ENCODE measurements at regions not wholly inside any gene's neighbourhood (a gene's known extent, or its start where the extent isn't known, plus 50 kb on each side); places are given as distances from the start of the nearest gene placed in this dataset.

- Mint-ChIP-seq H3K27me3 (ENCODE audit: insufficient read depth, low read depth, poor library complexity) (peaks cover 3% of the 10 kb centered on the region), H3K4me1 (no peaks in the 10 kb centered on the region; the same call in 2 of the 3 replicates), H3K27ac (no peak overlapping the region), H3K36me3 (ENCODE audit: low read depth) (no peaks in the 10 kb centered on the region; the same call in 2 of the 3 replicates), H3K4me3 (no peak overlapping the region), H3K9me3 (no peaks in the 10 kb centered on the region)
- H3K27ac ChIP-seq (ENCODE audit: low read depth), result no peak overlapping the region
- no peak for DNase-seq (ENCODE audit: low spot score)
- no peaks in the 10 kb centered on the region for H3K27me3 ChIP-seq (ENCODE audit: insufficient read depth)
- TF ChIP-seq EZH2 (IDR thresholded peaks at IDR 0.05; ENCODE audit: low read depth, unreplicated experiment), result no peak
- no peak for TF ChIP-seq ZNF114 (CRISPR knock-in tag; IDR thresholded peaks at IDR 0.05)
- no peak for TF ChIP-seq REST (IDR thresholded peaks at IDR 0.05; ENCODE audit: unreplicated experiment)
- TF ChIP-seq NANOG (IDR thresholded peaks at IDR 0.05; ENCODE audit: borderline replicate concordance), result no peak
- no peak for TF ChIP-seq CTCF (conservative IDR thresholded peaks at IDR 0.05; ENCODE audit: low read depth in 2 of 2)
- TF ChIP-seq ETS1 (IDR thresholded peaks at IDR 0.05), result no peak
- TF ChIP-seq ZNF462 (CRISPR knock-in tag; IDR thresholded peaks at IDR 0.05), result no peak
- no peak for TF ChIP-seq POLR2AphosphoS5 (IDR thresholded peaks at IDR 0.05; ENCODE audit: low read depth)
- TF ChIP-seq EZH2phosphoT487 (IDR thresholded peaks at IDR 0.05; ENCODE audit: unreplicated experiment), result no peak
- no peak for TF ChIP-seq ZNF331 (CRISPR knock-in tag; IDR thresholded peaks at IDR 0.05; ENCODE audit: low read depth)
- TF ChIP-seq CREB1 (CRISPR knock-in tag; IDR thresholded peaks at IDR 0.05; ENCODE audit: low read depth), result no peak
- TF ChIP-seq STAT1 (IDR thresholded peaks at IDR 0.05; ENCODE audit: unreplicated experiment), result no peak
- TF ChIP-seq JUNB (IDR thresholded peaks at IDR 0.05; ENCODE audit: unreplicated experiment), result no peak
- H3F3A ChIP-seq (replicated peaks; ENCODE audit: low read depth), result no peaks in the 10 kb centered on the region
- H3K79me2 ChIP-seq (replicated peaks; ENCODE audit: insufficient read depth), result no peaks in the 10 kb centered on the region
- no peaks in the 10 kb centered on the region for H3K9me2 ChIP-seq (ENCODE audit: insufficient read depth)
- no peak overlapping the region for H3K4me2 ChIP-seq
- no peak overlapping the region for H3K4me3 ChIP-seq
- H2AFZ ChIP-seq, result no peak overlapping the region
- no peaks in the 10 kb centered on the region for H3K36me3 ChIP-seq (ENCODE audit: insufficient read depth)
- no peaks in the 10 kb centered on the region for H4K20me1 ChIP-seq (replicated peaks; ENCODE audit: insufficient read depth)
- H3K4me1 ChIP-seq (ENCODE audit: insufficient read depth), result no peaks in the 10 kb centered on the region
- no peak for ATAC-seq
Observed at GRCh38 chr14:101248840-101249675, 312.2 kb upstream of the DIO3 start.
